GM19239 (cell line): ENCODE measurements at regions not wholly inside any gene's neighbourhood (a gene's known extent, or its start where the extent isn't known, plus 50 kb on each side); places are given as distances from the start of the nearest gene placed in this dataset.
A peak's percentile ranks its signal among the peaks of the same experiment; 100 is the strongest.

ENCODE experiments used
- DNase-seq: peaks from one replicate; pipeline ENCODE4 v3.0.0; 2011; ENCODE audit warnings: low spot score; ENCODE audit not compliant: insufficient read length
- FAIRE-seq: peaks from 2 replicates; lab custom pipeline; 2011; peaks lifted over from hg19 to GRCh38; lab: Jason Lieb, UNC

DNA sequence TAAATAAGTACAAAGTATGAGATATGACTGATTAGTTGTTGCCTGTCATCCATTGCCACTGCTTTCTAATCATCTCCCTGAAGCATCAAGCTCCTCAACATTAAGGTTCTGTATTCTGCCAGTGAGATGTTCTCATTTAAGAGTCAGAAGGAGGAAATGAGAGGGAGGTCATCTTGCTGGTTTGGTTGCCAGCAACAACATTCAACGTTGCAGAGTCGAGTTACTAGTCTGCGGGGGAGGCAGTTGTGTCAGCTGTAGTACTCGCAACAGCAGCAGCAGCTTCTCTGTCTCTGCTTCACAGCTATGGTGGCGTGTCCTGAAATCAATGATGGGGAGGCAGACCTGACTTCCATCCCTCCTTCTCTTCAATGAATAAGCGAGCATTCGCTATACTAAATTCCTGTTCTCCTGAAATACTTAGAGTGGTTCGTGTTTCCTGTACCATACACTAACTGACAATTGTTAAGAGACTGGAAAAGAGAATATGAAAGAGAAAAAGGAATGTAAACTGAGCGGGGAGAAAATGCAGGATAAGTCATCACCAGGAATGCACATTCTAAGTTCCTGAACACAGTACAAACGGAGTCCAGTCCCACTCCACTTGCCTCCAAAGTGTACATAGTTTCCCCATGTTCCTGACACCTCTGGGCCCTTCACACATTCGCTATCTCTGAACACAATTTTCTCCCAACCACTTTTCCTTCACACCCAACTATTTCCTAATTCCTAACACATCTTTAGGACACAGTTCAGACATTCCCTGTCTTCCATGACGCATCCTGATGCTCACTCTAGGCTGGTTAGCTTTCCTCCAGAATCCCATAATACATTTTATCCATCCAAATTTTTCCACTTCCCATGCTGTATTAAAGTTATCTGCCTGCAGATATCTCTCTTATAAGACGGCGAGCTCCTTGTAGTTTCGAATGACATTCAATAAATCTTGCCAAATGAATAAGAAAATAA lies 263.0 kb downstream of the KLF12 start:
- DNase-seq = no peak
- FAIRE-seq = no peak

DNA sequence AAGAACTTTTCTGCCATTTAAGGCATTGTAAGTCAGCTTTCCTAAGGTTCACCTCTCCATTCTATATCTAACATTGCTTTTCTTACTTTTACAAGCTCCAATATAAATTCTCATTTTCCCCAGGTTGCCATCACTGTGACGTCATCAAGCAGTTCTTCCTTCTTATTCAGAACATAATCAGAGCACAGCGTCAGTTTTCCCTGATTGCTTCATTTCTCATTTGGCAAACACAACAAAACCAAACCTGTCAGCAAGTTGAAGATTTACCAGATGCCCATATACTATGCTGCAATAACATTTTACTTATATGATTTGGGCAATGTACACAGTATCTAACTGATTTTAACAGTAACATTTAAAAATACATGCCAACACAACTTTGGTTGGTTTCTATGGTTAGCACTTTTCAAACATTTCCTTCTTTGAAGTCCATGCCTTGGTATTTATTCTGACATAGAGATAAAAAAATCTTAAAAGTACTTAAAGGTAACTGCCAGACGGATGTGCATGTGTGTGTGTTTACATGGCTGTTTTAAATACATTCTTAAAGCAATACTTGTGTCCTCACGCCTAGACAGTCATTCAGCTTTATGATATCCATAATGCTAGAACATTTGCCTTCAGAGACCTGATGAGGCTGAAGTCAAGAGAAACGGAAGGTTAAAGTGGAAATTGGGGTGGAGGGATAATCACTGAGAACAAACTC lies 264.0 kb downstream of the KLF12 start:
- no peak for FAIRE-seq
- DNase-seq = no peak

DNA sequence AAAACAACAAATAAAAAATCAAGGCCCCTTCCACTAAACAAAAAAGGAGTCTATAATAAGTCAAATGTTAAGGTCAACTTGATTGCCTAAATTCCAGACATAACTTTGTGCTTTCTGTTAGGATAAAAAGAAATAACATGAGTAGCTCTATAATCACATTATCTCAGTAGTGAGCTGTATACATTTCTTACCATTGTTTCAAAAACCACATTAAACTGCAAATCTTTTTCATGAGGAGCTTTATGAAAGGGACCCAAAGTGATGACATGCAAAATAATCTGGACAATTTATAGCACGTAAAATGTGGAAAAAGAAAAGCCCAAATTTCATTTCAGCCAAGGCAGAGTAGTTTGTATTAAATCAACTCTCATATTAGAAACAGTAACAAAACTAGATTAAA lies 269.2 kb downstream of the KLF12 start:
- no peak for DNase-seq
- peak; percentile 74 for FAIRE-seq

DNA sequence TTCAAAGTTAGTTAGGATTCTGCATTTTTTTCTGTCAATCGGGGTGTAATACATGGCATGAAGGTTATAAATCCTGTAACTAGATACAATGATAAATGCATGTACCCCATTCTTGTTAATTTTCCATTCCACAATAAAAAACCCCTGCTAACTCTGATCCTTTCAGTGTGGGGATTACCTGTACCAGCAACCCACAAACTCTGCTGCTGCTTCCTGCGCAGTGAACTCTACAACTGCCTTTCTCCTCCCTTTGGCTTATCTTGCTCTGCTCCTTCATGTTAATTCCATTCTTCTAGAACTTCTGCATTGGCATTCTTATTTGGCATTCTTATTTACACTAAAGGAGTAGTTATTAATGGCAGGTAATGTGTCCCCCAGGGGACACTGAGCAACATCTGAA lies 273.1 kb downstream of the KLF12 start:
- DNase-seq = no peak

DNA sequence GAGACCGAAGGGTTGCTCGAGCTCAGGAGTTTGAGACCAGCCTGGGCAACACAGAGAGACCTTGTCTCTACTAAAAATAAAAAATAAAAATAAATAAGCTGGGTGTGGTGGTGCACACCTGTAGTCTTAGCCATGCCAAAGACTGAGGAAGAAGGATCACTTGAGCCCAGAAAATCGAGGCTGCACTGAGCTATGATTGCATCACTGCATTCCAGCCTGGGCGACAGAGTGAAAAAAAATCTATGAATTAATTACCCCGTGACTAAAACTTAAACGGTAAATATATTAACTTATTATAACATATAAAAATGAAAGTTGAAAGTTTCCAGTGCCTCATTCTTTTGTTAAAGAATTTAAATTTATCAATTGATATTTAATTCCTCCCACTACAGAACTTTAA lies 273.7 kb downstream of the KLF12 start:
- FAIRE-seq (no peak), DNase-seq (no peak)

More for the DNA sequence above, 273.1 kb downstream of the KLF12 start:
- FAIRE-seq = no peak

DNA sequence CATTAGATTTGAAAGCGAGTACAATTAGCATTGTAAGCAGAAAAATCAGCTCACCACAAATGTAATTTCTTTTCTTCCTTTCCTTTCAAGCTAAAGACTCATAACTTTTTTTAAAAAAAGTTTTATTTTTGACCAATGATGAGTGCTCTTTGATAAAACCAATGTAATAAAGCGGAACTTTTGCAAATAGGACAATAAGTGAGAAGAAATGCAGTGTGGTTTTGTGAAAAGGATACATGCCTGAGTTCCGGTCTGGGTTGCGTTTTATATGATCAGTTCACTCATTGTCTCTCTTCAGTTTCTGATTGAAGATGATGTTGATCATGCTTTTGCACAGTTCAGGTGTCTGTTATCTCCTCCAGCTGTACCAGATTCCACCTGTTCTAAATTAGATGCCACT lies 274.4 kb downstream of the KLF12 start:
- peak; percentile 35 for FAIRE-seq

DNA sequence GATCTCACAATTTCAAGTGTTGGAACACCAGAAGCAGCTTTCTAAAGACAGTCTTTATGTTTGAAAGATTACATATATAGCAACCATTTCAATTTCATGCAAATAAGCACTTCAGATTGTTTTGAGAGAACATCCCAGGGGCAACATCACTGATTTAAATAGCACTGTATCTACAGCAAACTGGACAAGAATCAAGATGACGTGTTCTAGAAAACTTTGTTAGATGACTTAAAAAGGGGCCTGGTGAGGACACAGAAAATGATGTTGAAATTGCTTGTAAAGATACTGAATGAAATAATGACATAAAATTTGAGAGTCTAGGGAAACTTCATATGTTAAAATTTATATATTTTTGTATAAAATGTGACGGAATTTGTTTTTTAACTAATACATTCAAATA lies 277.1 kb downstream of the KLF12 start:
- DNase-seq (no peak), FAIRE-seq (no peak)

More for the DNA sequence above, 274.4 kb downstream of the KLF12 start:
- DNase-seq = no peak

DNA sequence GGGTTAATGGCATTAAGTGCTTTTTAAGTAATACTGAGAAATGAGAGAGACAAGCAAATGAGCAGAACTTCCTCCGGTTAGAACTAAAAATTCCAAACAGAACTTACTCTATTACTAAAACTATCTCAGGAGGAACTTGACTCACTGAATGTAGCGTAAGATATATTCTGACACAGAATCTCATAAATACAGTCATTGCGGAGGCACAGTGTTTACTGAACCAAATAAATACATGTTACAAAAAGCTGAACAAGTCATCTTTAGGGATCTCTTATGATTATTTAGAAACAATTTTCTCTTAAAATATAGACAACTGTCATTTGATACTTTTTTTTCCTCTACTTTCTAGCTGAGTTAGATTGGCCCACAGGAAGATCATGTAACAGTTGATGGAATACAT lies 283.1 kb downstream of the KLF12 start:
- no peak for DNase-seq
- peak; percentile 76 for FAIRE-seq

GRCh38 chr13:73850104-73850873 lies 283.9 kb downstream of the KLF12 start:
- peak; percentile 47 for FAIRE-seq

GRCh38 chr13:73849292-73849691 lies 284.9 kb downstream of the KLF12 start:
- FAIRE-seq (no peak), DNase-seq (no peak)

More at GRCh38 chr13:73850104-73850873, 283.9 kb downstream of the KLF12 start:
- DNase-seq = no peak

- FAIRE-seq (no peak), DNase-seq (no peak)
Observed at GRCh38 chr13:73844986-73845385, 289.2 kb downstream of the KLF12 start.

- FAIRE-seq = no peak
- no peak for DNase-seq
Observed at GRCh38 chr13:73842626-73843025, 291.6 kb downstream of the KLF12 start.

DNA sequence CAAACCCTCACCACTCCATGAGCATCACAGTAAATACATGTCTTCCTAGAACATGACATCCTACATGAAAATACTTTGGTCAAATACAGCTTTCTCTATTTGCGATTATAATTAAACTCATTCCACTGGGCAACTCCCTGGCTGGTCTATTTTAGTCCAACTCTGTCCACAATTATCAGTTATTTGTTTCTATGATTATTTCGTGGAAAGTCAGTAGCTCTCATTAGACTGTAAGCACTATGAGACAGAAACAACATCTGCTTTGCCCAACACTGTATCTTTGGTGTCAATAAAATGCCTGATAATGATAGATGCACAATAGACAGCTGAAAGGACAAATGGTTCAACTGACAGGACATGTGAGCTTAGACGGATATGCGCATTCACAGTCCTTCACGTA lies 292.0 kb downstream of the KLF12 start:
- FAIRE-seq = no peak
- no peak for DNase-seq

DNA sequence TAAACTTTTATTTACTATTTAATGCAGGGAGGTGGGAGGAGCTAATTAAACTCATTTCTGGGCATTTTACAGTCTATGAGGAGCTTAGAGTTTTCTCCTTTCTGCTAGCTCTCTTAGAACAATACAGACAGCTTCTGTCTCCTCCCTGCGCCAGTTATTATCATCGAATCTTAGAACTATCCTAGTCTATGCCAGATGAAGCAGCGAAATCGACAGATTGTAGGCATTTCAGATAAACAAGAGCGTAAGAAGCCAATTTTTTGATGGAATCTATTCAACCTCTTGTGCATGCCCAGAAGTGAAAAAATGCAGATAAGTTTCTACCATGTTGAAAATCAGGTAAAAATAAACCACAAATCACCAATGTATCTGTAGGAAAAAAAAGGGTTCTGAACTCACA lies 297.1 kb downstream of the KLF12 start:
- DNase-seq (no peak), FAIRE-seq (no peak)

DNA sequence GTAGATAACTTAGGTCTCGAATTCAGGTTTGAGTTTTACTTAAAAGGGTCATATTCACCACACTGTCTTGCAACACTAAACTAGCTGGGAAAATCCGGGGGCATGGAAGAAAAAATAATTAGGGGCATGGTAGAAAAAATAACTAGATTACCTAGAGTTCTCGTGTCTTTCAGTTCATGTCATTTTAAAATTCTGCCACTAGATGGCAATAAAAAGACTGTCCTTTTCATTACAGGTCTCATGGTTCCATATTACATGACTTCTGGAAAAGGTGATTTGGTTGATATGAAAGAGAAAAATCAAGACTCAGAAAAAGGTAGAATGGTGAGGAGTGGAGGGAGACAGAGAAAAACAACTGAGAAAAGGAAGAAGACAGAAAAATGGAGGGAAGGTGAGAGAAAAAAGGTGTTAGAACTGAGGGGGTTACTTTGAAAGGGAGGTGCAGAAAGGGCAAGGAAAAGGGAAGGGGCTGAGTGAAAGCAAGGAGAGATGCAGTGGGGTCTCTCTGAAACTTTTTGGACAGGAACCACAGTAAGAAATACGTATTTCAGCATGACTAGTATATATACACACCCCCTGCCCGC lies 299.0 kb downstream of the KLF12 start:
- FAIRE-seq (peak; percentile 91), DNase-seq (no peak)

GRCh38 chr13:73833325-73834070 lies 300.7 kb downstream of the KLF12 start:
- DNase-seq = no peak
- FAIRE-seq = peak; percentile 40

GRCh38 chr13:73832825-73833224 lies 301.4 kb downstream of the KLF12 start:
- DNase-seq = no peak
- peak; percentile 33 for FAIRE-seq

DNA sequence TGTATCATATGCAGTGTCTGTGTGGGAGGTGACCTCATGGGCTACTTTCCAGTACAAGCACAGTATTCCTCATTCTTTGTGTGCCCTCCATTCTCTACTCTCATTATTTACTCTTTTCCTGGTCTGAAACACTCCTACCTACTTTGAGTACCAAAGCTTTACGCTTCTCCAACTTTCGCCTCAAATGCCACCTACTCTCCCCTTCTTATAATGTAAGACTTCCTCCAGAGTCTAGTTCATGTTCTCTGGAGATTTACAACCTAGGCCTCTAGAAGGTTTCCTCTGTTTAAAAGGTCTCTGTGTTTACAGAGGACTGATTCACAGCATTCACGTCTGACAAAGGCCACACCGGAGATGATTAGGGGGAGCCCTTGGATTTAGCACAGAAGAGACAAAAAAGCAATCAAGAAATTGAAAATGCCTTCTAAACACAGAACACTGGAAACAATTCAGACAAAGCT lies 302.0 kb downstream of the KLF12 start:
- DNase-seq (no peak), FAIRE-seq (no peak)

GRCh38 chr13:73829416-73829815 lies 304.8 kb downstream of the KLF12 start:
- DNase-seq = no peak
- no peak for FAIRE-seq
